ENCODE measurements at regions not wholly inside any gene's neighbourhood (a gene's known extent, or its start where the extent isn't known, plus 50 kb on each side); places are given as distances from the start of the nearest gene placed in this dataset.

GRCh38 chr7:145655666-145656065 is 460.9 kb upstream of the CNTNAP2 start:
- no peak for DNase-seq

- no peak for DNase-seq
These were observed 471.5 kb upstream of the CNTNAP2 start for GRCh38 chr7:145645135-145645515.

GRCh38 chr7:145644426-145645134 is 472.0 kb upstream of the CNTNAP2 start:
- no peak for DNase-seq

DNA sequence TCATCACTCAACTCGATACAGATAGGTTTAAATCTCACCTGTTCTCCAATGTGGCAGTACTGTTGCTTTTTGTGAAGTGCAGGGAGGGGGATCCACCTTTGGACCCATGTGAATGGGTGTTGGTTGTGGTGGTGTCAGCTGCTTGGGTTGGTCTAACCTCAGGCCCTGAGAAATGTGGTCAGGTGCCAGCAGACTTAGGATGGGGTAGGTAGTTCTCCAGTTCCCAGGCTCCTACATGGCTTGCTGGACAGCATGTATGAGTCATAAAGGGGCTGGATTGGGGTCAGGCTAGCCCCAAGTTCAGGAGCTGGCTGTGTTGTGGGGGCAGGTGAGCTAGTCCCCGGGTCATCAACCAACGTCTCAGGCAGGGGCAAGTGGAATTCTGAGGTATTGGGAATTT is 472.6 kb upstream of the CNTNAP2 start:
- DNase-seq = no peak

- no peak for DNase-seq
These were observed 483.1 kb upstream of the CNTNAP2 start for GRCh38 chr7:145633513-145633912.

DNA sequence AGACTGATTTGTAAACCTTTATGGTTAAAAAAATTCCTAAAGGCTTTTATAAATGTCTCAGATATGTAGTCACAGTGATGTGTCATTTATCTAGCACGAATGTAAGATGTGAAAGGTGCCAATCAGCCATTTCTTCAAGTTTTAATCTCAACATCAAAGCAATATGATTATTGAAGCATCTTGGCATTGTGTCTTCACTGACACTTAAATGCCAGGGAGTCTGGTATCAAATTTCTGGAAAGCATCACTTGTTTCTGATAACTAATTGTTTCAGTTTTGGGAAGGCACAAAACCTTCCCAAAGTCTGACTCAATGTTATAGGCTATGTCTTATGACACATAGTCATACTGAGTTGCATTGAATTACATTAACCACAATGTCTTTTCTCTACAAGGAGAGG is 492.0 kb upstream of the CNTNAP2 start:
- no peak for DNase-seq

DNA sequence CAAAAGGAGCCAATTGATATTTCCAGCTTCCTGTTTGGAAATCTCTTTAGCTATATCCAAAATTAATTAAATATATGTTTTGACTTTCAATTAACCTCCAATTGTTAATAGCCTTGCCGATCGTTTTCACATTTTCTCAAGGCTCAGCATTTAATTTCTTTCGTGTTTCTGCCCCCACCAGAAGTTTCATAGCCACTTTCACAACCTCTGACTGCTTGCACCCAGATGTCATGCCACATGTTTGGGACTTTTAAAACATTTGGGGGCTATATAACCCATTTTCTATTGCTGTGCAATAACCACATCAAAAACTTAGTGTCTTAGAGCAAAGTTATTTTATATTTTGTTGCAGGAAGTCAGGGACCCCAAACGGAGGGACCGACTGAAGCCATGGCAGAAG is 510.6 kb upstream of the CNTNAP2 start:
- DNase-seq = no peak

- DNase-seq = no peak
These were observed 517.2 kb upstream of the CNTNAP2 start for GRCh38 chr7:145599376-145599775.

DNA sequence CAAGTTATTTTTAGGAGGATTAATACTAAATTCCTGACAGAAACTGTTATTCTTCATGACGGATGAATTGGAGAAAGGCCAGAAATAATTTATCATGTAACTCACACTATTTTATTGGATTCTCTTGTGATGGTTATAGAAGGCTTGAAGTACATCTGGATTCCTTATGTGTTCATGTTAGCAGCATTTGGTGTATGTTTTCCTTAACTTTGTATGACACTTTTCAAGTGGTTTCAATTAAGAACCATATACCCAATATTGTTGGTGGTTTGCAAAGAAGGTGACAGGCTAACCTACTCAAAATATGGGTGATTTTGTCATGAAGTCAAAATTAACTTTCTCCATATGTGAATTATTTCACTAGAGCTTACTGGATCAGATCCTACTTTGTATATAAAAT is 532.2 kb upstream of the CNTNAP2 start:
- no peak for DNase-seq

DNA sequence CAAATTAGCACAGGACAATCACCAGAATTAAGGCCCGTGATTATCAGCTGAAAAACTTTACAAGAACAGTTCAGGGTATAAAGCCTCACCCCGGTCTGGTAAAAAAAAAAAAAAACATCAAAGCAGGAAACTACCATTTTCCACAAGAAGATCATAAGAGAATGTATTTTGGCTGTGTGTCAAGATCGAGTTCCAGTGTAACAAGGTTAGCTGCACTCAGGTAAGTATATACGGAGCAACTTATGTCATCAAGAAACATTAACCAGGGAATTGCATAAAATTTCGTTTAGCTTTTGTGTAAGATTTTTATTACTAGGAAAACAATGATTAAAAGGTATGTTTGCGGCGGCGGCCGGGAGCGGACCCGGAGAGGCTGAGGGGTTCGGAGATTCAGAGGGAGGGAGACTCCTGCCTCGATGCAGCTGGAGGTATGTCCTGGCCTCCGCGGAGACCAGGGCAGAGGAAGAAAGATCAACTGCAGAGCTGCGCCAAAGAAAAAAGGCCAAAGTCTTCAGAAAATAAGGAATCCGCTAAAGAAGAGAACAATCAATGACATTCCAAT is 533.8 kb upstream of the CNTNAP2 start:
- no peak for DNase-seq

DNA sequence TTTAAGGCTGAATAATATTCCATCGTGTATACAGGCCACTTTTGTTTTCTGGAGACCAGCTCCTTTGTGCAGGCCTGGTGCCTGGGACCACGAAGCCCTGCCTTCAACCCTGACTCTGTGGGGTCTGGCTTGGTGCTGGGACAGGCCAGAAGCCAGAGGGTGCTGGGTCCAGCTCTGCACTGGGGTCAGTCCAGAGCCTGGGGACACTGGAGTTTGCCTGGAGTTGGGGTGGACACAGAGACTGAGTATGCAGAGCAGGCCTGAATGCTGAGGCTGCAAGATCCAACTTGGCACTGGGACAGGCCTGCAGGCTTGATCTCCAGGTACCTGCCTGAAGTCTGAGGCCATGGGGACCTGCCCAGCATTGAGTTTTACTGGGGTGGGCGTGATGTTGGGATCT is 558.8 kb upstream of the CNTNAP2 start:
- DNase-seq = no peak

DNA sequence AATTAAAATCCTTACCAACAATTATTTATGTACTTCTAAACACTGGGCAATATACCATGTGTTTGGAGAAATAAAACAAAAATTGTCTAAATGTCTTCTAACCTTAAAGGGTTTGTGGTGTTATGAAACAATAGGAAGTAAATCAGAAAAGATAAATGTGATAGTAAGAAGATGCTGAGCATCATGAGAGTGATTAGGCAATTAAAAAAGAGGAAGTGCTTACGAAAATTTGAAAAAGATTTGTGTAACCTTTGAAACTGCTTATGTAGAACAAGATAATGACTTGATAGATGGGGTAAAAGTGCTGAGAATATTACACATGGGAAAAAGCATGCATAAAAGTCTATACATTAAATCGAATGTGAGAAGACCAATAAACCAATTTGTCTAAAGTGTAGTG is 573.4 kb upstream of the CNTNAP2 start:
- DNase-seq = no peak

- DNase-seq = no peak
These were observed 576.7 kb upstream of the CNTNAP2 start for GRCh38 chr7:145539910-145540309.

- DNase-seq = no peak
These were observed 582.3 kb upstream of the CNTNAP2 start for GRCh38 chr7:145534301-145534700.

DNA sequence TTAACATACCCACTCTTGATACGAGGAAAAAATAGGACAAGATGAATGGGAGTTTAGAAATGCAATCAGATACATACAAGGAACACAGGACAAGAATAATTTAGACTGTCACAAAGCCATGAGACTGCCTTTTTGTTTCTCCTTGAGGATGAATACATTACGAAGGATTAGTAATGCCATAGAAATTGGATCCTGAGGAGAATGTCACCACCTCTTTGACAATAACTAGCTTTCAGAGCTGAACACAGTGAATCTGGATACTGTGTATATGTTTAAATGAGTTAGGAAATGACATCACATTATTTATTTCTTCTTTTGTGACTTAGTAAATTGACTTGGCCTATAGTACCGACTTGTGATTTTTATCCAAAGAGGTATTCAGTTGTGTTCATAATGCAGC is 596.3 kb upstream of the CNTNAP2 start:
- no peak for DNase-seq

DNA sequence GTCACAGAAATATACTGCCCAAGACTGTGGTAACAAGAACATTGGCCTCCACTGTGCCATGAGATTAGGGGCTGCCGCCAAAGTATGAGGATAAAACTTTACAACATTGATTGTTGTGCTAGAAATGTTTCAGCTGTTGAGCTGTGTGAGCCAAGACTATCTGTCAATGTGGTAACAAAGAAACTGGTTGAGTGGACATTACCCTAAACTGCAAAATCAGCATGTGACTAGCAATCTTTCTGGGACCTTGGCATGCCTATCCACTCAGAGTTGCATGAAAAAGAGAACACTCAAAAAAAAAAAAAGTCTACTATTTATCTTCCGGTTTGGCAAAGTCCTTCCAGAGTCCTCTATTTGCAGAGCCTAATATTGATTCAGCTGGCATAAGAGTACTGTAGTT is 605.6 kb upstream of the CNTNAP2 start:
- no peak for DNase-seq

- DNase-seq = no peak
These were observed 618.6 kb upstream of the CNTNAP2 start for GRCh38 chr7:145497911-145498525.

DNA sequence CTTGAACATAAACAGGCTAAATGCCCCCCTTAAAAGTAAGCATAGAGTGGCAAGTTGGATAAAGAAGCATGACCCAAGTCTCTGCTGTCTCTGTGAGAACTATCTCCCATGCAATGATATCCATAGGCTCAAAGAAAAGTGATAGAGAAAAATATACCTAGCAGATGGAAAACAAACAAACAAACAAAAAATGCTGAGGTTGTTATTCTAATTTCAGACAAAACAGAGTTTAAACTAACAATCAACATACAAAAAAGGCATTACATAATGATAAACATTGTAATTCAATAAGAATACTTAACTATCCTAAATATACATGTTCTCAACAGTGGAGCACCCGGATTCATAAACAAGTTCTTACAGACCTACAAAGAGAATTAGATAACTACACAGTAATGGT is 626.2 kb upstream of the CNTNAP2 start:
- DNase-seq = no peak

DNA sequence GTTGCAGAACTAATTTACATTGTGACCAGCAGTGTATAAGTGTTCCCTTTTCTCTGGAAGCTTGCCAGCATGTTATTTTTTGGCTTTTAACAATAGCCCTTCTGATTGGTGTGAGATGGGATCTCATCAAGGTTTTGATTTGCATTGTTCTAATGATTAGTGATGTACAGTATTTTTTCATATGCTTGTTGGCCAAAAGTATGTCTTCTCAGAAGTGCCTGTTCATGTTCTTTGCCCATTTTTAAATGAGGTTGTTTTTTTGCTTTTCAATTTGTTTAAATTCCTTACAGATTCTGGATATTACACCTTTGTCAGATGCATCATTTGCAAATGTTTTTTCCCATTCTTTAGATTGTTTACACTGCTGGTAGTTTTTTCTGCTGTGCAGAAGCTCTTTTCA is 627.0 kb upstream of the CNTNAP2 start:
- DNase-seq = no peak

GRCh38 chr7:145488816-145489215 is 627.8 kb upstream of the CNTNAP2 start:
- DNase-seq = no peak

- DNase-seq = no peak
These were observed 634.6 kb upstream of the CNTNAP2 start for GRCh38 chr7:145481985-145482384.

DNA sequence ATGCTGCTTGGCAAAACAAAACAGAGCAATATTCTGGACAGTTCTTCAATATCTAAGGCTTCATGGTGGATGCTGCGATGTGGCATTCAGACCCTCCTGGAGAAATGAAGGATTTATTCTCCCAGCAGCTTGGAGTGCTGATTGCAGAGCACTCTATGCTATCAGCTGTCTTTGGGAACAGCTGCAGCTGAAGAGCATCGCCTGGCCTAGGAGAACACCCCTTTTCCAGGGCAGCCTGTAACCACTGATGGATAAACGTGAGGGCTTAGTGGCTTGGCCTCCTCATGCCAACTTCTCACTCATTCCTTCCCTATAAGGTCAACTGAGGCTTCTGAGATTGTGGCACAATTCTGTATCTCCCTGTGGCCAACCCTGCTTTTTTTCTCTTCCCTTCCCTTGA is 638.1 kb upstream of the CNTNAP2 start:
- DNase-seq = no peak

- DNase-seq = no peak
These were observed 638.3 kb upstream of the TPK1 start for GRCh38 chr7:145474009-145474686.

Data from anterior cingulate cortex (tissue), 58 donors.